Epithelial cell of proximal tubule (primary cell): ENCODE measurements at regions not wholly inside any gene's neighbourhood (a gene's known extent, or its start where the extent isn't known, plus 50 kb on each side); places are given as distances from the start of the nearest gene placed in this dataset.
"Not testable (repeated sequence)": the region's sequence is repeated elsewhere in the genome, so short reads cannot be mapped to it uniquely, and the experiment has no call there.

Experiments
- DNase-seq: peaks from one replicate; pipeline ENCODE4 v3.0.0-alpha.2; 2011; ENCODE audit warnings: low read depth
- H3K4me3 ChIP-seq: 2 replicates; pipeline ENCODE4 v1.5.1; 2011; ENCODE audit warnings: low read depth, mild to moderate bottlenecking, low read length
- CTCF ChIP-seq: conservative IDR thresholded peaks from 2 replicates; pipeline ENCODE4 v1.5.1; 2012; ENCODE audit warnings: low read depth, mild to moderate bottlenecking, low read length

- peak overlapping the region; percentile 22 for H3K4me3 ChIP-seq
- no peak for TF ChIP-seq CTCF
- DNase-seq: no peak
These were observed 268.8 kb downstream of the ADGRD1 start for GRCh38 chr12:131222329-131223139.

- no peak overlapping the region for H3K4me3 ChIP-seq
- DNase-seq: no peak
- TF ChIP-seq CTCF: no peak
These were observed 269.6 kb downstream of the ADGRD1 start for GRCh38 chr12:131223171-131223761.

- no peak for TF ChIP-seq CTCF
- DNase-seq: no peak
- no peak overlapping the region for H3K4me3 ChIP-seq
These were observed 270.1 kb downstream of the ADGRD1 start for GRCh38 chr12:131223791-131224225.

- H3K4me3 ChIP-seq, DNase-seq: not testable (repeated sequence)
These were observed 270.7 kb downstream of the ADGRD1 start for GRCh38 chr12:131224226-131225065.

GRCh38 chr12:131225066-131225380, 271.3 kb downstream of the ADGRD1 start:
- not testable (repeated sequence) for DNase-seq, H3K4me3 ChIP-seq

- TF ChIP-seq CTCF: no peak
- DNase-seq: no peak
- no peak overlapping the region for H3K4me3 ChIP-seq
These were observed 272.9 kb downstream of the ADGRD1 start for GRCh38 chr12:131226345-131227265.

- DNase-seq, H3K4me3 ChIP-seq: not testable (repeated sequence)
These were observed 273.9 kb downstream of the ADGRD1 start for GRCh38 chr12:131227641-131228040.

- DNase-seq, H3K4me3 ChIP-seq: not testable (repeated sequence)
These were observed 275.3 kb downstream of the ADGRD1 start for GRCh38 chr12:131229079-131229425.
